Gastrocnemius medialis (tissue), 4 donors: ENCODE measurements at regions not wholly inside any gene's neighbourhood (a gene's known extent, or its start where the extent isn't known, plus 50 kb on each side); places are given as distances from the start of the nearest gene placed in this dataset.

Experiments used
- ATAC-seq, 2 donors: fragments of 150-250 bp; one replicate each; pipeline ENCODE4 v1.9.1; 2016
- DNase-seq, 2 donors: peaks; one replicate each; pipeline ENCODE4 v3.0.0-alpha.2; 2019
- H3K27ac ChIP-seq, 4 donors: fragments of 200-600 bp; sonication (generic); 1 replicate in 1 of 4; 2 replicates in 3 of 4; pipeline ENCODE4 v1.5.1; 2016 to 2018; ENCODE audit warnings: mild to moderate bottlenecking in 2 of 4, moderate library complexity in 1 of 4
- H3K27me3 ChIP-seq, 3 donors: fragments of 200-600 bp; sonication (generic) in 2 of 3; 1 replicate in 1 of 3; 2 replicates in 2 of 3; pipeline versions ENCODE4 v1.5.1 to v1.6.0; 2016 to 2019; ENCODE audit warnings: mild to moderate bottlenecking in 1 of 3, moderate library complexity in 1 of 3
- H3K36me3 ChIP-seq, 2 donors: fragments of 200-600 bp; sonication (generic) in 1 of 2; one replicate each; pipeline ENCODE4 v1.5.1; 2017 to 2018
- H3K4me1 ChIP-seq, 2 donors: fragments of 200-600 bp; sonication (generic) in 1 of 2; one replicate each; pipeline ENCODE4 v1.5.1; 2016 to 2017; ENCODE audit warnings: mild to moderate bottlenecking in 2 of 2
- H3K4me3 ChIP-seq, 4 donors: fragments of 200-600 bp; sonication (generic) in 3 of 4; 1 replicate in 1 of 4; 2 replicates in 3 of 4; pipeline ENCODE4 v1.5.1; 2016 to 2019; ENCODE audit warnings: mild to moderate bottlenecking in 2 of 4
- H3K9me3 ChIP-seq, 3 donors: fragments of 200-600 bp; sonication (generic) in 2 of 3; 1 replicate in 1 of 3; 2 replicates in 2 of 3; pipeline ENCODE4 v1.5.1; 2016 to 2019
- CTCF ChIP-seq, 5 experiments: fragments of 450-650 bp in 3 of 5; fragments of 200-600 bp in 2 of 5; sonication (generic) in 2 of 5; IDR thresholded peaks in 4 of 5; conservative IDR thresholded peaks in 1 of 5; 1 replicate in 4 of 5; 2 replicates in 1 of 5; pipeline ENCODE4 v1.5.1; 2016 to 2019; ENCODE audit warnings: antibody characterized with exemption in 5 of 5, mild to moderate bottlenecking in 3 of 5, moderate library complexity in 3 of 5
- POLR2A ChIP-seq, 2 donors: fragments of 450-650 bp; IDR thresholded peaks; one replicate each; pipeline ENCODE4 v1.6.1; 2017; ENCODE audit warnings: antibody characterized with exemption in 2 of 2, mild to moderate bottlenecking in 2 of 2, moderate library complexity in 2 of 2
- in situ Hi-C, 4 donors: fragments of 200-750 bp; cut with MboI; loops; one replicate each; pipeline versions ENCODE4 v1.15.0 to v1.8.0; 2017; ENCODE audit warnings: low sequenced_read_pairs in 4 of 4
- intact Hi-C: fragments of 100-400 bp; cut with DNase I; formaldehyde crosslinking; loops from one replicate; pipeline ENCODE4 v1.15.1; 2023; ENCODE audit warnings: low total_unique reads

GRCh38 chrX:13253223-13253622 is 66.6 kb downstream of the ATXN3L start:
- no peak for TF ChIP-seq CTCF (IDR thresholded peaks at IDR 0.05 in 4 of 5, conservative IDR thresholded peaks at IDR 0.05 in 1 of 5)
- TF ChIP-seq POLR2A (IDR thresholded peaks at IDR 0.05), result no peak
- H3K27ac ChIP-seq, result no peak overlapping the region
- no peaks in the 10 kb centered on the region for H3K9me3 ChIP-seq
- no peaks in the 10 kb centered on the region for H3K36me3 ChIP-seq
- H3K4me1 ChIP-seq, result no peaks in the 10 kb centered on the region
- intact Hi-C loops, result no loop called here
- in situ Hi-C loops, result loop anchor here in 1 of 4 donors (25.0 kb wide), 1 partner anchor 234 kb away; no protein-coding TSS in a partner anchor
- DNase-seq (no peak), ATAC-seq (no peak)
- H3K27me3 ChIP-seq, result no peaks in the 10 kb centered on the region
- H3K4me3 ChIP-seq, result no peak overlapping the region

- H3K36me3 ChIP-seq, result no peaks in the 10 kb centered on the region
- no peak for TF ChIP-seq POLR2A (IDR thresholded peaks at IDR 0.05)
- TF ChIP-seq CTCF (IDR thresholded peaks at IDR 0.05 in 4 of 5, conservative IDR thresholded peaks at IDR 0.05 in 1 of 5), result no peak
- ATAC-seq (no peak), DNase-seq (no peak)
- intact Hi-C loops (no loop called here), in situ Hi-C loops (loop anchor here in 1 of 4 donors (25.0 kb wide), 1 partner anchor 235 kb away; no protein-coding TSS in a partner anchor)
- no peaks in the 10 kb centered on the region for H3K27me3 ChIP-seq
- H3K9me3 ChIP-seq, result no peaks in the 10 kb centered on the region
- H3K4me3 ChIP-seq, result no peak overlapping the region
- H3K4me1 ChIP-seq, result no peaks in the 10 kb centered on the region
- H3K27ac ChIP-seq, result no peak overlapping the region
Observed at GRCh38 chrX:13252726-13253125, 67.1 kb downstream of the ATXN3L start.

GRCh38 chrX:13250826-13251580 is 68.8 kb downstream of the ATXN3L start:
- TF ChIP-seq POLR2A (IDR thresholded peaks at IDR 0.05) (no peak), CTCF (IDR thresholded peaks at IDR 0.05 in 4 of 5, conservative IDR thresholded peaks at IDR 0.05 in 1 of 5) (no peak)
- no peaks in the 10 kb centered on the region for H3K4me1 ChIP-seq
- in situ Hi-C loops (loop anchor here in 1 of 4 donors (25.0 kb wide), 1 partner anchor 236 kb away; no protein-coding TSS in a partner anchor), intact Hi-C loops (no loop called here)
- H3K27me3 ChIP-seq, result no peaks in the 10 kb centered on the region
- no peaks in the 10 kb centered on the region for H3K9me3 ChIP-seq
- peak; percentile 63 to 68 for ATAC-seq
- no peak overlapping the region for H3K4me3 ChIP-seq
- peak; percentile 2 to 30 for DNase-seq
- H3K27ac ChIP-seq, result no peak overlapping the region
- no peaks in the 10 kb centered on the region for H3K36me3 ChIP-seq

GRCh38 chrX:13248867-13249486 is 70.9 kb downstream of the ATXN3L start:
- H3K27ac ChIP-seq, result no peak overlapping the region
- in situ Hi-C loops (no loop called here), intact Hi-C loops (no loop called here)
- no peaks in the 10 kb centered on the region for H3K4me1 ChIP-seq
- H3K4me3 ChIP-seq, result no peak overlapping the region
- no peaks in the 10 kb centered on the region for H3K27me3 ChIP-seq
- no peaks in the 10 kb centered on the region for H3K9me3 ChIP-seq
- ATAC-seq (no peak), DNase-seq (no peak)
- TF ChIP-seq CTCF (IDR thresholded peaks at IDR 0.05 in 4 of 5, conservative IDR thresholded peaks at IDR 0.05 in 1 of 5) (no peak), POLR2A (IDR thresholded peaks at IDR 0.05) (no peak)
- no peaks in the 10 kb centered on the region for H3K36me3 ChIP-seq
